CD1c-positive myeloid dendritic cell (primary cell): ENCODE measurements at regions not wholly inside any gene's neighbourhood (a gene's known extent, or its start where the extent isn't known, plus 50 kb on each side); places are given as distances from the start of the nearest gene placed in this dataset.
"Not testable (repeated sequence)": the region's sequence is repeated elsewhere in the genome, so short reads cannot be mapped to it uniquely, and the experiment has no call there.

Experiments used
- DNase-seq: peaks from one replicate; pipeline ENCODE4 v3.0.0-alpha.2; 2016; ENCODE audit errors: extremely low spot score

- no peak for DNase-seq
Measured at GRCh38 chr1:113298941-113299340, 91.4 kb upstream of the MAGI3 start.

DNA sequence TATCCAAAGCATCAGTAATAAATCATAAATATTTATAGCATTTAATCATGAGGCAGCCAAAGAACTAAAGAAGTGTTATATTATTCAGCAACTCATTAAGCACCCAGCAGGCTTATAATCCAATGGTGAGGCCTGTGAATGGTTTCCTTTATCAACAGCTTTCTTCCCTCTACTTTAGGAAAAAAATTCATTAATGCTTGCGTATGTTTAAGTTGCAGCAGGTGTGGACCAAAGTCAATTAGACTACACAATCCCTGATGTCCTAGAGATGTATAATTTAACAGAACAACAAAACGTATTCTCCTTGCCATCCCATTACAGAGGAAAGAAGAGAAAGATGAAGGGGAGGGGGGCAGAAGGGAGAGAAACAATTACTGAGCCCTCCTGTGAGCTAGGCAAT lies 87.7 kb upstream of the MAGI3 start:
- no peak for DNase-seq

- DNase-seq, result no peak
Measured at GRCh38 chr1:113303267-113303666, 87.0 kb upstream of the MAGI3 start.

- not testable (repeated sequence) for DNase-seq
Measured at GRCh38 chr1:113305029-113305428, 85.3 kb upstream of the MAGI3 start.

DNA sequence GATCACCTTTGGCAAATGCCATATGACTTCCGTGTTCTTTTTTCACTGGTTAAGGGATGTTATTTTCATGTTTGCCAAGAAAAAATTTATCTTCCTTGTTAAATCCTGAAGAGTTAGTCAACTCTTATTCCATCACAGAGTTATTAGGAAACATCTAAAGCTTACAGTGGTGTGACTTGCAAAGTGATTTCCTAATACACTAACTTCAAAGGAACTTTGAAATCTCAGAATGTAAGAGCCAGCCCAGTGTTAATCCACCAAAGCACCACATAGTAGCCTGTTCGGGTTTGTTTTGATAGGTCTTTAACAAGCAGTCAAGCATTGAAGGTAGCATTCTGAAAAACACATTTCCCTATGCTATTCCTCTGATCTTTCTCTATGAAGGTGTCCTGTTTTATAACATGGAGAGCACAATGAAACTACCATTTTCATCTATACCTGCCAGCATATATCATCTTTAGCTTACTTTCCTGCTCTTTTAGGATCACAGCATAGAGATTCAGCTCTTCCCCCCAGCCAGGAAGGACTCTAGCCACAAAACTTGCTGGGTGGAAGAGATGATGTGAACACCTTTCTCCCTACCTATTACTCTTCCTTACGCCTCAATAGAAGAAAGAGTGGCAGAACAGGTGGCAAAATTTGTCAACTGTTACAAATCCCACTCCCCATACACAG lies 82.4 kb upstream of the MAGI3 start:
- no peak for DNase-seq

DNA sequence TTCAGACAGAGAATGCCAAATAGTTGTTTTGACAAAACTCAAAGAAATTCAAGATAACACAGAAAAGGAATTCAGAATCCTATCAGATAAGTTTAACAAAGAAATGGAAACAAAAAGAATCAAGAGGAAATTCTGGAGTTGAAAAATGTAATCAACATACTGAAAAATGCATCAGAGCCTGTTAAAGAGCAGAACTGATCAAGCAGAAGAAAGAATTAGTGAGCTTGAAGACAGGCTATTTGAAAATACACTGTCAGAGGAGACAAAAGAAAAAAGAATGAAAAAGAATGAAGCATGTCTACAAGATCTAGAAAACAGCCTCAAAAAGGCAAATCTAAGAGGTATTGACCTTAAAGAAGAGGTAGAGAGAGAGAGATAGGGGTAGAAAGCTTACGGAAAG lies 77.7 kb upstream of the MAGI3 start:
- not testable (repeated sequence) for DNase-seq

DNA sequence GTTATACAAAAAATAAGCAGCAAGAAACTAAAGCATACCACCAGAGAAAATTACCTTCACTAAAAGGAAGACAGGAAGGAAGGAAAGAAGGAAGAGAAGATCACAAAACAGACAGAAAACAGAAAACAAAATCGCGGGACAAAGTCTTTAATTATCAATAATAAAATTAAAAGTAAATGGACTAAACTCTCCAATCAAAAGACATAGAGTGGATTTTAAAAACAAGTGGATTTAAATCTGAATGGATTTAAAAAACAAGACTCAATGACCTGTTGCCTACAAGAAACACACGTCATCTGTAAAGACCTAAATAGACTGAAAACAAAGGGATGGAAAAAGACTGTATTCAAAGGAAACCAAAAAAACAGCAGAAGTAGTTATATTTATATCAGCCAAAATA lies 75.7 kb upstream of the MAGI3 start:
- no peak for DNase-seq

- no peak for DNase-seq
Measured at GRCh38 chr1:113320272-113320671, 70.0 kb upstream of the MAGI3 start.

- DNase-seq, result no peak
Measured at GRCh38 chr1:113320972-113321680, 69.2 kb upstream of the MAGI3 start.

DNA sequence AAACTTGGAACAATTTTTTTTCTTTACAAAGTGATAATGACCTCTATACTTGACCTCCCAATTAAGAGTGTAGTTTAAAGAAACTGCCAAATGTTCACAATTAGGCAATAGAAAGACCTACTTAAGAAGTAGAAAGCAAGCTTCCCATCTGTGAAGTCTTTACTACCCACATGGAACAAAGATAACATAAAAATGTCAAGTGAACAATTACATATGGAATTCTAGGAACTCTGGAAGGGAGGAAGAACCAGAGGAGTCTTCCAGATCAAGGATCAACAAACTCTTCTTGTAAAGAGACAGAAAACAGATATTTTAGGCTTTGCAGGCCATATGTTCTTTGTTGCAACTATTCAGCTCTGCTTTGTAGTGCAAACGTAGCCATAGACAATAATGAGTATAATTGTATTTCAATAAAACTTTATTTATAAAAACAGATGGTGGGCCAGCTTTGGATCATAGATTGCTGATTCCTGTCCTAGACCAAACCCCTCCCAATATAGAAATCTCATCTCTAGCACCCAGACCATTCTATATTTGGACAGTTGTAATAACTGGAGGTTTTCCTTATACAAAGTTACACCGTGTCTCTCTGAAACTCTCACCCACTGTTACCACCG lies 68.4 kb upstream of the MAGI3 start:
- no peak for DNase-seq

- no peak for DNase-seq
Measured at GRCh38 chr1:113322439-113322838, 67.9 kb upstream of the MAGI3 start.

- no peak for DNase-seq
Measured at GRCh38 chr1:113325022-113325421, 65.3 kb upstream of the MAGI3 start.

DNA sequence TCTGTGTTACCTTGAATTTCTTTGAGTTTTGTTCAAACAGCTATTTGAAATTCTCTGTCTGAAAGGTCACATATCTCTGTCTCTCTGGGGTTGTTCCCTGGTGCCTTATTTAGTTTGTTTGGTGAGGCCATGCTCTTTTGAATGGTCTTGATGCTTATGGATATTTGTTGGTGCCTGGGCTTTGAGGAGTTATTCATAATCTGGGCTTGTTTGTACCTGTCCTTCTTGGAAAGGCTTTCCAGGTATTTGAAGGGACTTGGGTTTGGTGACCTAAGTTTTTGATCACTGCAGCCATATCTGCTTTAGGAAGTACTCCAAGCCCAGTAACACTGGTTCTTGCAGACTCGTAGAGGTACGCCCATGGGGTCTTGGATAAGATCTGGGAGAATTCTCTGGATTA lies 63.3 kb upstream of the MAGI3 start:
- DNase-seq, result no peak

DNA sequence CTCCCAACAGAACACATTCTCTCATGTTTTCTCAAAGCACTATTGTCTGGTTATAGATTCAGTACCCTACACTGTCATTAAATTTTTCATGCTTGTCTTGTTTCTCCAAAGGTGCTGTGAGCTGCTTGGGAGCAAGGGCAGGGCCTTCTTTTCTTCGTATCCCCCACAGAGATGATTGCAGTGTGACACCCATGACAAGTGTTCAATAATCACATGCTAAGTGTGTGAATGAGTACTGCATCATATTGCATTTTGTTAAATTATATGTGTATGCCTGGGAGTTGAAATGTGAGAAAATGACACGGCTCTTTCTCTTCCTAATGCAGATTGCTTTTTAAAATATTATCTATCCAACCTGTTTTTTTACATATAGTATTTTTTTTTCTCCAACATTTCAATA lies 57.3 kb upstream of the MAGI3 start:
- no peak for DNase-seq

DNA sequence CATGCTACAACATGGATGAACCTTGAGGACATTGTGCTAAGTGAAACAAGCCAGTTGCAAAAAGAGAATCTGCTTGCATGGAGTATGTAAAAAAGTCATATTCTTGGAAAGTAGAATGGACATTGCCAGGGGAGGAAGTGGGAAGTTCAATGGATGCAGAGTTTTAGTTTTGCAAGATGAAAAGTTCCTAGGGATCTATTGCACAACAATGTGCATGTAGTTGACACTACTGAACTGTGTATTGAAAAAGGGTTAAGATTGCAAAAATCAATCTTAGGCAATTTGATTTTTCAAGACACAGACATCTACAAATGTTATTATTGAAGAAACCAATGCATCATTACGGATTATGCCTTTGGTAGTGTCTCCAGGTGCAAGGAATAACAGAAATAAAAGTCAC lies 50.3 kb upstream of the MAGI3 start:
- DNase-seq, result no peak
